Uterus (tissue), 2 donors: ENCODE measurements at regions not wholly inside any gene's neighbourhood (a gene's known extent, or its start where the extent isn't known, plus 50 kb on each side); places are given as distances from the start of the nearest gene placed in this dataset.

ENCODE experiments used
- POLR2A ChIP-seq, 2 donors: fragments of 450-650 bp; IDR thresholded peaks; one replicate each; pipeline ENCODE4 v1.6.1; 2016; ENCODE audit warnings: antibody characterized with exemption in 2 of 2, mild to moderate bottlenecking in 1 of 2, moderate library complexity in 1 of 2
- TF ChIP-seq, protein P1 (sequence below), 4 experiments: fragments of 200-600 bp in 2 of 4; fragments of 450-650 bp in 2 of 4; sonication (generic) in 2 of 4; IDR thresholded peaks; one replicate each; pipeline ENCODE4 v1.5.1; 2016 to 2019; ENCODE audit warnings: antibody characterized with exemption in 4 of 4, mild to moderate bottlenecking in 2 of 4, moderate library complexity in 1 of 4

DNA sequence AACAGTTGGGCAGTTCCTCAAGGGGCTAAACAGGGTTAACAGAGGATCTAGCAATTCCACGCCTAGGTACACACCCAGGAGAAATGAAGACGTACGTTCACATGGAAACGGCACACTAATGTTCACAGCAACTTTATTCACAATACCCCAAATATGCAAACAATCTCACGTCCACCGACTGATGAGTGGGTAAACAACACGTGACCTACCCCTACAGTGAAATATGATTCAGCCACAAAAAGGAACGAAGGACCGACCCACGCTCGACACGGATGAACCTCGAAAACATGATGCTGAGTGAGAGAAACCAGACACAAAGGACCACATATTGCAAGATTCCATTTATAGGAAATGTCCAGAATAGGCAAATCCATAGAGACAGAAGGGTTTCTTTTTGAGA is 112.7 kb downstream of the NCOR2 start:
- TF ChIP-seq, protein P1, sequence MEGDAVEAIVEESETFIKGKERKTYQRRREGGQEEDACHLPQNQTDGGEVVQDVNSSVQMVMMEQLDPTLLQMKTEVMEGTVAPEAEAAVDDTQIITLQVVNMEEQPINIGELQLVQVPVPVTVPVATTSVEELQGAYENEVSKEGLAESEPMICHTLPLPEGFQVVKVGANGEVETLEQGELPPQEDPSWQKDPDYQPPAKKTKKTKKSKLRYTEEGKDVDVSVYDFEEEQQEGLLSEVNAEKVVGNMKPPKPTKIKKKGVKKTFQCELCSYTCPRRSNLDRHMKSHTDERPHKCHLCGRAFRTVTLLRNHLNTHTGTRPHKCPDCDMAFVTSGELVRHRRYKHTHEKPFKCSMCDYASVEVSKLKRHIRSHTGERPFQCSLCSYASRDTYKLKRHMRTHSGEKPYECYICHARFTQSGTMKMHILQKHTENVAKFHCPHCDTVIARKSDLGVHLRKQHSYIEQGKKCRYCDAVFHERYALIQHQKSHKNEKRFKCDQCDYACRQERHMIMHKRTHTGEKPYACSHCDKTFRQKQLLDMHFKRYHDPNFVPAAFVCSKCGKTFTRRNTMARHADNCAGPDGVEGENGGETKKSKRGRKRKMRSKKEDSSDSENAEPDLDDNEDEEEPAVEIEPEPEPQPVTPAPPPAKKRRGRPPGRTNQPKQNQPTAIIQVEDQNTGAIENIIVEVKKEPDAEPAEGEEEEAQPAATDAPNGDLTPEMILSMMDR (IDR thresholded peaks at IDR 0.05) = no peak
- TF ChIP-seq POLR2A (IDR thresholded peaks at IDR 0.05) = no peak
